ENCODE measurements at regions not wholly inside any gene's neighbourhood (a gene's known extent, or its start where the extent isn't known, plus 50 kb on each side); places are given as distances from the start of the nearest gene placed in this dataset.

GRCh38 chr1:244201750-244202149 is 150.7 kb downstream of the ZBTB18 start:
- Histone ChIP-seq H3K27ac (replicated peaks) (no peak overlapping the region), H3K4me3 (replicated peaks; ENCODE audit: insufficient read depth, low read length) (no peak overlapping the region), H3K27me3 (ENCODE audit: insufficient read depth, poor library complexity, severe bottlenecking) (no peaks in the 10 kb centered on the region)
- DNase-seq (ENCODE audit: low read depth in 1 of 2, low spot score in 1 of 2), result no peak
- TF ChIP-seq GABPA (IDR thresholded peaks at IDR 0.05; ENCODE audit: low read depth) (no peak), CTCF (IDR thresholded peaks at IDR 0.05; ENCODE audit: insufficient read depth, low read length) (no peak), REST (IDR thresholded peaks at IDR 0.05; ENCODE audit: insufficient replicate concordance, low read depth) (no peak), POLR2AphosphoS5 (IDR thresholded peaks at IDR 0.05; ENCODE audit: low read depth) (no peak), SPI1 (IDR thresholded peaks at IDR 0.05; ENCODE audit: borderline replicate concordance, low read depth) (no peak)

GRCh38 chr1:244204004-244204403 is 152.9 kb downstream of the ZBTB18 start:
- Histone ChIP-seq H3K4me3 (replicated peaks; ENCODE audit: insufficient read depth, low read length) (no peak overlapping the region), H3K27me3 (ENCODE audit: insufficient read depth, poor library complexity, severe bottlenecking) (no peaks in the 10 kb centered on the region), H3K27ac (replicated peaks) (no peak overlapping the region)
- TF ChIP-seq GABPA (IDR thresholded peaks at IDR 0.05; ENCODE audit: low read depth) (no peak), POLR2AphosphoS5 (IDR thresholded peaks at IDR 0.05; ENCODE audit: low read depth) (no peak), REST (IDR thresholded peaks at IDR 0.05; ENCODE audit: insufficient replicate concordance, low read depth) (no peak), CTCF (IDR thresholded peaks at IDR 0.05; ENCODE audit: insufficient read depth, low read length) (no peak), SPI1 (IDR thresholded peaks at IDR 0.05; ENCODE audit: borderline replicate concordance, low read depth) (no peak)
- DNase-seq (ENCODE audit: low read depth in 1 of 2, low spot score in 1 of 2), result no peak

- Histone ChIP-seq H3K4me3 (replicated peaks; ENCODE audit: insufficient read depth, low read length) (no peak overlapping the region), H3K27ac (replicated peaks) (no peak overlapping the region), H3K27me3 (ENCODE audit: insufficient read depth, poor library complexity, severe bottlenecking) (no peaks in the 10 kb centered on the region)
- DNase-seq (ENCODE audit: low read depth in 1 of 2, low spot score in 1 of 2), result no peak
- TF ChIP-seq REST (IDR thresholded peaks at IDR 0.05; ENCODE audit: insufficient replicate concordance, low read depth) (no peak), POLR2AphosphoS5 (IDR thresholded peaks at IDR 0.05; ENCODE audit: low read depth) (no peak), CTCF (IDR thresholded peaks at IDR 0.05; ENCODE audit: insufficient read depth, low read length) (no peak), SPI1 (IDR thresholded peaks at IDR 0.05; ENCODE audit: borderline replicate concordance, low read depth) (no peak), GABPA (IDR thresholded peaks at IDR 0.05; ENCODE audit: low read depth) (no peak)
These were observed 154.1 kb downstream of the ZBTB18 start for GRCh38 chr1:244205171-244205570.
